ENCODE measurements at regions not wholly inside any gene's neighbourhood (a gene's known extent, or its start where the extent isn't known, plus 50 kb on each side); places are given as distances from the start of the nearest gene placed in this dataset.

DNA sequence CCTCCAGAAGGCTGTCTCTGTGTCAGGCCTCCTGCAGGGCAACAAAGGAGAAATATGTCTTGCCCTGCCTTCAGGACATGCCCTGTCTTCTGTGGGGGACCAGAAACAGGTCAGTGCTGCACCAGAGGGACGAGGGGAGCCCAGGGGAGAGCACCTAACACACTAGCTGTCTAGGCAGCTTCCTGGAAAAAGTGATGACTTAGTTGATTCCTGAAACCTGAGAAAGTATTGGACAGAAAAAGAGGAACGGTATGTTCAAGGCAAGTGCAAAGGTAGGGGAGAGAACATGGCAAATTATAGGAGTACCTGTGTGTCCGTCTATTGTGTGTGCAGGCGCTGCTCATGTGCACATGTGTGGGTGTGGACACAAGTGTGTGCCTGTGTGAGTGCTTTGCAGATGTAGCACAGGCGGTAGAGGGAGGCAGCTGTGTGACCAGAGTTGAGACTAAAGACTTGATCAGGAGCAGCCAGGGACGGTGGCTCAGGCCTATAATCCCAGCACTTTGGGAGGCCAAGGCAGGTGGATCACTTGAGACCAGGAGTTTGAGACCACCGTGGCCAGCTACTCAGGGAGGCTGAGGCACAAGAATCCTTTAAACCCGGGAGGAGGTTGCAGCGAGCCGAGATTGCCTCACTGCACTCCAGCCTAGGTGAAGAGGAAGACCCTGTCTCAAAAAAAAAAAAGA is 119.5 kb downstream of the GYPC start:
- intact Hi-C loops (cut with micrococcal nuclease), result loop anchor here (10.0 kb wide), 1 partner anchor 199 kb away; no protein-coding TSS in a partner anchor
- H3K79me2 ChIP-seq (ENCODE audit: insufficient read depth, low read length), result no peaks in the 10 kb centered on the region
- H3K9me2 ChIP-seq (ENCODE audit: insufficient read depth), result no peaks in the 10 kb centered on the region
- ChIA-PET POLR2A (no interaction called here), CTCF (no interaction called here), RAD21 (ENCODE audit: low non-redundant PET in 1 of 2, low total read pairs in 2 of 2, uncharacterized antibody in 2 of 2, unreplicated experiment in 2 of 2) (no interaction called here)
- no peak overlapping the region for H3K4me2 ChIP-seq (ENCODE audit: low read length)
- no peaks in the 10 kb centered on the region for H3K9me3 ChIP-seq (ENCODE audit: control insufficient read depth in 1 of 2, insufficient read depth in 1 of 2, low read depth in 1 of 2, low read length in 2 of 2)
- H3K9ac ChIP-seq (ENCODE audit: low read length), result no peak overlapping the region
- no peak overlapping the region for H3K4me3 ChIP-seq (replicated peaks in 1 of 2; ENCODE audit: low read depth in 1 of 2, low read length in 2 of 2)
- TF ChIP-seq ZNF274 (IDR thresholded peaks at IDR 0.05; ENCODE audit: low read depth, low read length) (no peak), EZH2 (IDR thresholded peaks at IDR 0.05) (no peak), CBX3 (IDR thresholded peaks at IDR 0.05; ENCODE audit: low read depth) (no peak), EZH2phosphoT487 (IDR thresholded peaks at IDR 0.05; ENCODE audit: borderline replicate concordance) (no peak)
- TF ChIP-seq, protein P1, sequence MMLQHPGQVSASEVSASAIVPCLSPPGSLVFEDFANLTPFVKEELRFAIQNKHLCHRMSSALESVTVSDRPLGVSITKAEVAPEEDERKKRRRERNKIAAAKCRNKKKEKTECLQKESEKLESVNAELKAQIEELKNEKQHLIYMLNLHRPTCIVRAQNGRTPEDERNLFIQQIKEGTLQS (IDR thresholded peaks at IDR 0.05), result no peak
- H2AFZ ChIP-seq (ENCODE audit: low read depth, low read length, poor library complexity, severe bottlenecking), result no peak overlapping the region
- no peak for ATAC-seq
- H3K27ac ChIP-seq (ENCODE audit: low read depth, low read length), result no peak overlapping the region
- no peaks in the 10 kb centered on the region for H4K20me1 ChIP-seq (ENCODE audit: insufficient read depth)
- DNase-seq (ENCODE audit: low read depth, low spot score), result no peak
- no peaks in the 10 kb centered on the region for H3K36me3 ChIP-seq (ENCODE audit: control insufficient read depth in 1 of 2, insufficient read depth in 2 of 2, low read length in 2 of 2)
- no peaks in the 10 kb centered on the region for H3K4me1 ChIP-seq (ENCODE audit: control insufficient read depth in 1 of 2, insufficient read depth in 2 of 2, low read length in 2 of 2)
- no TSS peak for BruUV-seq (replicated peaks)
- 0 out of 2 replicates have a peak, but pooled peaks cover 2% of the 10 kb centered on the region for H3K27me3 ChIP-seq (ENCODE audit: insufficient read depth, low read length)

DNA sequence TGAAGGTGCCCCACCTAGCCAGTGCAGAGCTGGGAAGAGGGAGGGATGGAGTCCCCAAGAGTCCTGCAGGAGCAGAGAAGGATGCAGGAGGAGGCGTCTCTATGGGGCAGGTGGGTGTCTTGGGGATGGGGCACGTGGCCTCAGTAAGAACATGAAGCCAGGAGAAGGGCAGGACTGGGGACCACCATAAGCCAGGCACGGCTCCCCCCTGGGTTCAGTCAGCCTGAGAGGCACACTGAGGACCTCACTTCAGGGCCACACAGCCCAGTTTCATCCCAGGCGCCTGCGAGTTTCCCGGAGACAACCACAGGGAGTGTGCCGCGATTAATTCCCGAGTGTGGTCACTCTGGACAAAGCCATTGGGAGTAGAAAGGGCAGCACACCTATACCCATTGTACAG is 120.3 kb downstream of the GYPC start:
- CTCF ChIA-PET, result interaction anchor here (1.1 to 1.2 kb wide), 2 partner anchors 195 to 248 kb away, joined by 5 to 6 read pairs; no protein-coding TSS in a partner anchor
- TF ChIP-seq CEBPB (IDR thresholded peaks at IDR 0.05; ENCODE audit: low read depth) (no peak), YY1 (IDR thresholded peaks at IDR 0.05; ENCODE audit: extremely low read depth, insufficient replicate concordance, low read depth, low read length) (no peak), ZNF274 (IDR thresholded peaks at IDR 0.05; ENCODE audit: low read depth, low read length) (no peak), CTCF (IDR thresholded peaks at IDR 0.05 in 2 of 3, conservative IDR thresholded peaks at IDR 0.05 in 1 of 3; ENCODE audit: borderline replicate concordance in 1 of 3, insufficient read depth in 1 of 3, low read depth in 2 of 3, low read length in 2 of 3) (no peak), JUND (IDR thresholded peaks at IDR 0.05) (no peak), CBX3 (IDR thresholded peaks at IDR 0.05; ENCODE audit: low read depth) (no peak), SIN3A (IDR thresholded peaks at IDR 0.05; ENCODE audit: low read depth) (no peak)
- TF ChIP-seq, protein P1 (IDR thresholded peaks at IDR 0.05), result no peak
- H3K4me3 ChIP-seq (replicated peaks in 1 of 2; ENCODE audit: low read depth in 1 of 2, low read length in 2 of 2), result no peak overlapping the region
- no peaks in the 10 kb centered on the region for H4K20me1 ChIP-seq (ENCODE audit: insufficient read depth)
- no peak for DNase-seq (ENCODE audit: low read depth, low spot score)
- RAD21 ChIA-PET (ENCODE audit: low non-redundant PET in 1 of 2, low total read pairs in 2 of 2, uncharacterized antibody in 2 of 2, unreplicated experiment in 2 of 2), result interaction anchor here in 1 of 2 experiments (0.6 kb wide), 1 partner anchor 770 kb away, joined by 6 read pairs; no protein-coding TSS in a partner anchor
- H3K9me3 ChIP-seq (ENCODE audit: control insufficient read depth in 1 of 2, insufficient read depth in 1 of 2, low read depth in 1 of 2, low read length in 2 of 2), result no peaks in the 10 kb centered on the region
- BruUV-seq (replicated peaks), result no TSS peak
- ATAC-seq, result no peak
- no peaks in the 10 kb centered on the region for H3K27me3 ChIP-seq (ENCODE audit: insufficient read depth, low read length)
- no peak overlapping the region for H3K9ac ChIP-seq (ENCODE audit: low read length)
- no peak overlapping the region for H2AFZ ChIP-seq (ENCODE audit: low read depth, low read length, poor library complexity, severe bottlenecking)
- no peaks in the 10 kb centered on the region for H3K4me1 ChIP-seq (ENCODE audit: control insufficient read depth in 1 of 2, insufficient read depth in 2 of 2, low read length in 2 of 2)
- H3K4me2 ChIP-seq (ENCODE audit: low read length), result no peak overlapping the region
- no peak overlapping the region for H3K27ac ChIP-seq (ENCODE audit: low read depth, low read length)
- no peaks in the 10 kb centered on the region for H3K36me3 ChIP-seq (ENCODE audit: control insufficient read depth in 1 of 2, insufficient read depth in 2 of 2, low read length in 2 of 2)
- POLR2A ChIA-PET, result no interaction called here
- H3K9me2 ChIP-seq (ENCODE audit: insufficient read depth), result no peaks in the 10 kb centered on the region
- intact Hi-C loops (cut with micrococcal nuclease), result loop anchor here (10.0 kb wide), 1 partner anchor 199 kb away; no protein-coding TSS in a partner anchor
- H3K79me2 ChIP-seq (ENCODE audit: insufficient read depth, low read length), result no peaks in the 10 kb centered on the region
